COR-L47 (cell line): ENCODE measurements at regions not wholly inside any gene's neighbourhood (a gene's known extent, or its start where the extent isn't known, plus 50 kb on each side); places are given as distances from the start of the nearest gene placed in this dataset.

Source experiments
- DNase-seq: peaks from one replicate; lab custom pipeline; 2025; lab: John Stamatoyannopoulos, UW

GRCh38 chr5:178808886-178809285 is 50.9 kb upstream of the ZNF354B start:
- DNase-seq: no peak

GRCh38 chr5:178801021-178801420 is 58.7 kb upstream of the ZNF354B start:
- DNase-seq: no peak

DNA sequence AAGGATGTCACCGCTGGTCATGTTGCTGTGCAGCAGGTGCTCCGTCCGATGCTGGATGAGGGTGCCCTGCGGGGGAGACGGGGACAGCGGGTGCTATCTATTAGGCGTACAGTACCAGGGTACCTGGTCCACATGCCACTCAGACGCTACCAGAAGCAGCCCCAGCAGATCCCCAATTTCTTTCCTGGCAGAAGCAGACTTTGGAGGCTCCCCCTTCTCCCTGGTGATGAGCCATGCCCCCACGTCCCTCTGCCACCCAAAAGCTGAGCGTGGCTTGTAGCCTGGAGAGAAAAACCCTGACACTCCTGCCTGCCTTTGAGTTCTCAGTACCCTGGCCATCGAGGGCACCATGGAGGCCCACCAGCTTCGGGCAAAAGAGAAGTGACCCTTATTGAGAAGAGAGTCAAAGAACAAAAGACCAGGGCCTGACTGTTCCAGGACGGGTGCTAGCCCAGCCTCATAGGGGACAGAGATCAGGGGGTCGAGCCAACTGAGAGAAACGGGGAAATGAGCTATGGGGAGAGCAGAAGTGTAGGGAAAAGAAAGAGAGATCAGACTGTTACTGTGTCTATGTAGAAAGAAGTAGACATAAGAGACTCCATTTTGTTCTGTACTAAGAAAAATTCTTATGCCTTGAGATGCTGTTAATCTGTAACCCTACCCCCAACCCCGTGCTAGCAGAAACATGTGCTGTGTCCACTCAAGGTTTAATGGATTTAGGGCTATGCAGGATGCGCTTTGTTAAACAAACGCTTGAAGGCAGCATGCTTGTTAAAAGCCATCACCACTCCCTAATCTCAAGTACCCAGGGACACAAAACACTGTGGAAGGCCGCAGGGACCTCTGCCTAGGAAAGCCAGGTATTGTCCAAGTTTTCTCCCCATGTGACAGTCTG is 62.0 kb upstream of the ZNF354B start:
- no peak for DNase-seq

DNA sequence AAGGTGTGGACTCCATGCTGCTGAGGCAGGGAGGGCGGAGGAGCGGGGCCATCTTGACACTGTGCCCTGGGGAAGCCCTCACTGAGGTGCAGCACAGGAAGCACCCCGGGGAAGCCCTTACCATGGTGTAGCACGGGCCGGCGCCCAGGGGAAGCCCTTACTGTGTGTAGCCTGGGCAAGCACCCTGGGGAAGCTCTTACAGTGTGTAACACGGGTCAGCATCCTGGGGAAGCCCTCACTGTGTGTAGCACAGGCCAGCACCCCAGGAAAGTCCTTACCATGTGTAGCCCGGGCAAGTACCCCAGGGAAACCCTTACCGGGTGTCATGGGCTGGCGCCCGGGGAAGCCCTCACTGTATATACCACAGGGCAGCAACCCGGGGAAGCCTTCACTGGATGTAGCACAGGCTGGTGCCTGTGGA is 62.6 kb upstream of the ZNF354B start:
- no peak for DNase-seq

DNA sequence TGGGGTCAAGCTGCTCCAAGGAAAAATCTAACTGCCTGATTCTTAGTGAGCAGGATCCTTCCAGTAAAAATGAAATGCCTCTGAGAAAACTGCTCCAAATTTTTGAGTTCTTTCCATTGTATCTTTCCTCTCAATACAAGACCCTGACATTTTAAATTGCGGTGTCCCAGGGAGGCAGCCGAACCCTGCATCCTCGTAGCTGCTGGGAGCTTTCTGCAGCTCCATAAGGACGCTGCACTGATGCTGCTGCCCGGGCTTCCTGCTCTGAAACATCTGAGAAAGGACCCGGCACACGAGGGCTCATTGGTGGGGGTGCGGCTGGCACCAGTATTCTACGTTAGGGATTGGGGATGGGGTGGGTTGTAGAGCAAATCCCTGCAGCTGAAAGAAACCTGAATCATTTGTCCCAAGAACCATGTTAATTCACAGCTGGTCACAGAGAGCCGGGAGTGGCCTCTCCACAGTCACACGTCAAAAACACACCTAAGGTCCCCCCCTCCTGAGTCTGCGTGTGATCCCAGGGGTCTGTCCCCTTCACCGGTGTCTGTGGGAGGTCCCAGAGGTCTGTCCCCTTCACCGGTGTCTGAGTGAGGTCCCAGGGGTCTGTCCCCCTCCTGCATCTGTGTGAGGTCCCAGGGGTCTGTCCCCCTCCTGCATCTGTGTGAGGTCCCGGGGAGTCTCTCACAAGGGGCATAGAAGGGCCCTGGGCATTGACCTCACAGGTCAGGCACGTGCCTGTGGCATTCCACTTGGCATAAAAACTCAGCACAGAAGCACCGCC is 63.4 kb upstream of the ZNF354B start:
- DNase-seq: no peak

DNA sequence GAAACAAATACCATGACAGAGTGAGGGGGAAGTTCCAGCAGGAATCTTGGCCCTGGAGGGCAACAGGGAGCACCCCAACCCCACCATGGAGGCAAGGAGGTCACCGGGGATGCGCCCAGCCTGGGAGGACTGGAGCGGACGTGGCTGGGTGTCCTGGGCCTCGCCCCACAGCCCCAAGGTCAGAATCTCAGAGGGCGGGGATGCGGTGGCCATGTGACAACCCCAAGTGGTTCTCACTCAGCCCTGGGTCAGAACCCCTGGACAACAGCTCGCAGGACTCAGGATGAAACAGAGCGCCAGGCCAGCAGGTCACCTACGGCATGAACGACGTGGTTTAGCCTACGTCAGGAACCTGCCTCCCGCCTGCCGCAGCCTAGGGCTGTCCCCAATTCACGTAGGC is 64.0 kb upstream of the ZNF354A start:
- DNase-seq: no peak

- DNase-seq: no peak
Measured at GRCh38 chr5:178793696-178794095, 63.2 kb upstream of the ZNF354A start.

DNA sequence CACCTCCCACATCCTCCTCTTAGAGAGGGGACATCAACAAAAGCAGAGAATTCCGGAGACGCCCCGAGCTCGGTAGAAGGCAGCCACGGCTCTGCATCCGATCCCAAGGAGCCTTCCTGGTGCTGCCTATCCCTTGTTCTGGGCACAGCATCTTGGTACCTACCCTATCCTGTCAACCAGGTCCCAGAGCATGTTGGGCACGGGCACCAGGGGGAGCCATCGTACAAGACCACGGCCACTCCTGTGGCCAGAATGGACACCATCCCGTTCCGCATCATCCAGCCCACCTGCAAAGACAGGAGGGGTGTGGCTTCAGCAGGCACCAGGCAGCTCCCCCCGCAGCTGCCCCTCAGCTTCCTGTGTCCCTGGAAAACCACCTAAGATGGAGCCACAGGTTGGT is 62.7 kb upstream of the ZNF354A start:
- DNase-seq: peak; percentile 27

DNA sequence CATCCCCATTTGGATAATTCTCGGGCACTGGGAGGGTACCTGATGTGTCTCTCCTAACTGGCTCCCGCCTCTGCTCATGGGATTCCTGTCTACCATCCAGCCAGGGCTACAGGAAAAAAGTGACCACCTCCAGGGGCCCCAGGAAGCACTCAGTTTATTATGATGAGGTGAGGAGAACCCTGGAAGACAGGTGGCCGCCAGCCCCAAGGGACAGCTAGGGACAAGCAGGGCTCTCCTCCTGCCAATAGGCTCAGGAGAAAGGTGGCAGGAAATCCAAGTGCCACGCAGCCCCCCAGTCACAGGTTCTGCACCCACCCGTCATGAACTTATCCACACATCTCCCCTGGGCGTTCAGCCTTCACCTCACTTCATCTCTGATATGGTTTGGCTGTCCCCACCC is 61.5 kb upstream of the ZNF354A start:
- no peak for DNase-seq

- DNase-seq: no peak
Measured at GRCh38 chr5:178790371-178790770, 59.9 kb upstream of the ZNF354A start.

DNA sequence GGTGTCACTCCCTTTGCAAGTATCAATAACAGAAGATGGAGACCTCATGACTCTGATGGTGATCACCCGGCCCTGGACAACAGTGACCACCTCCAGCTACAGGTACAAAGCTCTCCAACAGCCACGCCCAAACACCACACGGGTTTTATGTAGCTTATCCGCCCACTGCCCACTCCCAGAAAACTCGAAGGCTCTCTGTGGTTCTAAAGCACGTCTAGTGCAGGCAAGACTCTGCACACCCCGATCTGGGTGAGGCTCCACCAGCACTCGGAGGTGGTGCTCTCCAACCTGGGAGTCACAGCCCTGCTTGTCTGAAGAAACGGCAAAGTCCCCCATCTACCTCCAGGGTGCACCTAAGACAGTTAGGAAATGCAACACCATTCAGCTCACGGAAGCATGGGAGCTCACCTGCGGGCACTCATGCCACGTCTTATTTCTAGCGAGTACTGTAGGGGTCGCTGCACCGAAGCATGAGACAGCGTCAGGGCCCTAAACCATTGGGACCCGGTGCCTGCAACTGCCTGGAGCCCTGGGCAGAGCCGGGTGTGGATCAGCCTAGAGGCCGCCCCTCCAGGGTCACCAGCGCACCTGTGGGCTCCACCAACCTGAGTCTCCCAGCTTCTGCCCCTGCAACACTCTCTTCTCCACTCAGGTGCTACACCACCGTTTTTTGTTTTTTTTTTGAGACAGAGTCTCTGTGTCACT is 58.1 kb upstream of the ZNF354A start:
- DNase-seq: no peak

DNA sequence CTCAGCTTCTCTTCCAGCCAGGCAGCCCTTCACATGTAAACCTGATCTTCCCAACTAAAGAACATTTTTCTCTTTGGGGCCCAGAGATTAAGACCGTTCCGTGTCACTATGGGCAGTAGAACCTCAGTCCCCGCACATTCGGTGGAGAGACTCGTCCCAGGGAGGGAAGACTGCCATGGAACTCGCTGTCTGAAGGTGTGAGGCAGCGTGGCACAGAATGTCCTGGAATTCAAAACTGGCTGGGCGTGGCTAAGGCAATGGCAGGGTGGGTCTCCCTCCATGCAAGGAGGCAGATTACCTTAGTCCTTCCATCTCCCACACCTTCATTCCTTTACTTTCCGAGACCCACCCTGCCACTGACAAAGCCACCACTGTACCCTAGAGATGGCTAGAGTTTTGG is 57.4 kb upstream of the ZNF354A start:
- DNase-seq: no peak

DNA sequence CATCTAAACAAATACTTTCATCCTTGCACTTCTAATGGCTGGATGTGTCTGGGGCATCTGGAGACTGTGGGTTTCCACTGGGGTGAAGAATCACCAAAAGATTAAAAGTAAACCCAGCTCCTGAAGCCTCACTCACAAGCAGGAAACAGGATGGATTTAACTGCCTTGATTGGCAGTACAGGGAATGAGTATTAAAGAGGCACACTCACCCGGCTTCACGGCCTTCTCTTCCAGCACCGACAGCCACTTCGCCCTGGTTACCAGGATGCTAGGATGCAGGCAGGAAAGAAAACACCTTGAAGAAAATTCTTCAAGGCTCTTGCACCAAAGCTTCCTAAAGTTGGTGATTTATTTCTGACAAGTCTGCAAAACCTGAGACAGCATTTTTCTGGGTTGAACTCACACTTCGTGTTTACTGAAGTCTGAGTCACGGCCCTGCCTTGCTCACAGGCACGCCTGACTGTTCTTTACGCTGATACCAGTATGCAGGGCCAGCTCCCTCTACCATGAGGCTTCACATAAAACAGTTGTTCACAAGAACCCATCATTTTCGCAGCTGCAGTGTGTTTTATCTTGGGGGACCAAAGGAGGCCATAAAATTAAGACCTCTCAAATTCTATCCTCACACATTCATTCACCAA is 56.5 kb upstream of the ZNF354A start:
- no peak for DNase-seq

DNA sequence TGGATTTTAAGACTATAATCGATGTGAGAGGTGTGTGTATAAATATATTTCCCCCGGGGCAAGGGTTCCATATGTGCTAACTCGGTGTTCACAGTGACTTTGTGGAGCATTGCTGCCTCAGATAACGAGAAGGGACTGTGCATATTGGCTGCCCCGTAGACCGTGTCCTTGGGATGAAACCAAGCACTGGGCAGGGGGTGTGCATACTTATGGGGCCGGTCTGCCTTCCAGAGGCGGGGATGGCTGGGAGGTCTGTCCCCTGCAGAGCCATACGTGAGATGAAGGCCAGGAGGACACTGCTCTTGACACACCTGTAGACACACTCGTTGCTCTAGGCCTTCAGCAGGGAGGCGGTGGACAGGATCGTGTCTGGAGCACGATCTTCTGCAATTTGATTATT is 56.0 kb upstream of the ZNF354A start:
- DNase-seq: no peak

- no peak for DNase-seq
Measured at GRCh38 chr5:178785999-178786398, 55.5 kb upstream of the ZNF354A start.

DNA sequence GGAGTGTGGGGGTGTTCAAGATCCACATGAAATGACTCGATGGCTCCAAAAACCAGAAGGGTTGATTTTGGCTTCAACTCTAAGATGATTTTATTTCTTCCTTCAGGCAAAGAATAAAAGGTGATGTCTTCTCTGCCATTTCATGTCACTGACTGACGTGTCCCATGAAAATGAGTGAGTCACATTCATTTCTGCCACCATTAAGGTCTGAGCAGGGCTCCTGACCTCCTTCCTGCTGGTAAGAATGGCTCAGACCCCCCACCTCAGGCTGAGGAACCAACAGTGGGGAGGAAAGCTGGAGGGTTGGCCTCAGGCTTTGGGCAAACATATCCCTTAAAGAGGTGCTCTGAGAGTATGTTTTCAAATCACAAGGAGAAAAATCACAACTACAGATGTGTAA is 53.9 kb upstream of the ZNF354A start:
- DNase-seq: no peak

- no peak for DNase-seq
Measured at GRCh38 chr5:178781936-178782335, 51.5 kb upstream of the ZNF354A start.

- no peak for DNase-seq
Measured at GRCh38 chr5:178780581-178781498, 50.4 kb upstream of the ZNF354A start.
